ENCODE measurements at regions not wholly inside any gene's neighbourhood (a gene's known extent, or its start where the extent isn't known, plus 50 kb on each side); places are given as distances from the start of the nearest gene placed in this dataset.

- CTCF ChIA-PET: no interaction called here
- TF ChIP-seq, protein P1, sequence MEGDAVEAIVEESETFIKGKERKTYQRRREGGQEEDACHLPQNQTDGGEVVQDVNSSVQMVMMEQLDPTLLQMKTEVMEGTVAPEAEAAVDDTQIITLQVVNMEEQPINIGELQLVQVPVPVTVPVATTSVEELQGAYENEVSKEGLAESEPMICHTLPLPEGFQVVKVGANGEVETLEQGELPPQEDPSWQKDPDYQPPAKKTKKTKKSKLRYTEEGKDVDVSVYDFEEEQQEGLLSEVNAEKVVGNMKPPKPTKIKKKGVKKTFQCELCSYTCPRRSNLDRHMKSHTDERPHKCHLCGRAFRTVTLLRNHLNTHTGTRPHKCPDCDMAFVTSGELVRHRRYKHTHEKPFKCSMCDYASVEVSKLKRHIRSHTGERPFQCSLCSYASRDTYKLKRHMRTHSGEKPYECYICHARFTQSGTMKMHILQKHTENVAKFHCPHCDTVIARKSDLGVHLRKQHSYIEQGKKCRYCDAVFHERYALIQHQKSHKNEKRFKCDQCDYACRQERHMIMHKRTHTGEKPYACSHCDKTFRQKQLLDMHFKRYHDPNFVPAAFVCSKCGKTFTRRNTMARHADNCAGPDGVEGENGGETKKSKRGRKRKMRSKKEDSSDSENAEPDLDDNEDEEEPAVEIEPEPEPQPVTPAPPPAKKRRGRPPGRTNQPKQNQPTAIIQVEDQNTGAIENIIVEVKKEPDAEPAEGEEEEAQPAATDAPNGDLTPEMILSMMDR (IDR thresholded peaks at IDR 0.05; ENCODE audit: unreplicated experiment): no peak
- Mint-ChIP-seq H3K9me3 (ENCODE audit: unreplicated experiment) (no peaks in the 10 kb centered on the region), H3K4me3 (ENCODE audit: unreplicated experiment) (no peak overlapping the region), H3K36me3 (ENCODE audit: insufficient read depth, unreplicated experiment) (no peaks in the 10 kb centered on the region), H3K27ac (ENCODE audit: low read depth, unreplicated experiment) (no peak overlapping the region), H3K4me1 (ENCODE audit: insufficient read depth, unreplicated experiment) (no peaks in the 10 kb centered on the region), H3K27me3 (ENCODE audit: insufficient read depth, unreplicated experiment) (no peaks in the 10 kb centered on the region)
- BruUV-seq (replicated peaks): no TSS peak
- POLR2A ChIA-PET: no interaction called here
- intact Hi-C loops (cut with micrococcal nuclease): no loop called here
- DNase-seq (ENCODE audit: unreplicated experiment): no peak
These were observed 95.5 kb upstream of the MSX1 start for GRCh38 chr4:4763822-4764557.

DNA sequence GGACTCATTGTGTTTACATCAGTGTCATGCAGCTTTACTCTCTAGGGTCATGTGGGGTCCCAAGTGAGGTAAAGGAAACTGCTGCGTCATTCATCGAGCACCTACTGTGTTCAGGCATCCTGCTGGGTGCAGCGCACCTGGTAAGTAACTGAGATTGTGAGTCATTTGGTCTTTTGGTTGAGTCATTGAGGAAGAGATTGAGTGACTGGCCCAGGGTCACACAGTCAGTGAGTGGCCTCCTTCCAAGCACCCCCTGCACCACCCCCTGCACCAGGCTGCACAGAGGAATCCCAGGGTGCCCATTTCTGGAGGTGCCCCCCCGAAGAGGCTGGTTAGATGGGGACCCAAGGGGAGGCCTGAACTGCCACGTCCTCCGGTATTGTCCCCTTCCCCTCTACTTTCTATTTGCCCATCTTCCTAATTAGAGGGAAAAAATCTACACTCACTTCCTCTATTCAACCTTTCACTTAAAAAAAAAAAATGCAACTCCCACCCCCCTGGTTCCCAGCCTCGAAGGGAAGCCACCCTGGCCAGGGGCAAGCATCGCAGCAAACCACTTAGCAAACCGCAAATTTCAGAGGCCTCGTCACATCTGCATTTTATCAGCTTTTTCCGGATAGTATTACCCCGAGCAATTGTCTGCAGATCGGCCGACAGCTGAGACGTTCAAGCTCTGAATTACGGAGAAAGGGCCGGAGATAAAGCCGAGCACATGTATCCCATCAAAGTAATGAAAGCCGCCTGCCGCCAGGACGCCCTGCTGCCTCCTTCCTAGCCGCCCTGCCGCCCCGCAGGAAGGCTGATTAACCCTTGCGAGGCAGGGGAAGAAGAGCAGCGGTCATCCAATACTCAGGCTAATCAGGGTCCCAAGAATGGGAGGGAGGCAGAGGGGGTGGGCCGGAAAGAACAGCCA, 96.3 kb upstream of the MSX1 start:
- Mint-ChIP-seq H3K4me1 (ENCODE audit: insufficient read depth, unreplicated experiment) (no peaks in the 10 kb centered on the region), H3K4me3 (ENCODE audit: unreplicated experiment) (no peak overlapping the region), H3K9me3 (ENCODE audit: unreplicated experiment) (no peaks in the 10 kb centered on the region), H3K27me3 (ENCODE audit: insufficient read depth, unreplicated experiment) (no peaks in the 10 kb centered on the region), H3K27ac (ENCODE audit: low read depth, unreplicated experiment) (peak overlapping the region; percentile 31), H3K36me3 (ENCODE audit: insufficient read depth, unreplicated experiment) (no peaks in the 10 kb centered on the region)
- peak; percentile 65 for DNase-seq (ENCODE audit: unreplicated experiment)
- CTCF ChIA-PET: no interaction called here
- BruUV-seq (replicated peaks): no TSS peak
- TF ChIP-seq, protein P1 (IDR thresholded peaks at IDR 0.05; ENCODE audit: unreplicated experiment): no peak
- intact Hi-C loops (cut with micrococcal nuclease): no loop called here
- POLR2A ChIA-PET: no interaction called here

- intact Hi-C loops (cut with micrococcal nuclease): no loop called here
- no peaks in the 10 kb centered on the region for H3K36me3 Mint-ChIP-seq (ENCODE audit: insufficient read depth, unreplicated experiment)
- H3K4me1 Mint-ChIP-seq (ENCODE audit: insufficient read depth, unreplicated experiment): no peaks in the 10 kb centered on the region
- H3K9me3 Mint-ChIP-seq (ENCODE audit: unreplicated experiment): no peaks in the 10 kb centered on the region
- POLR2A ChIA-PET: no interaction called here
- H3K27me3 Mint-ChIP-seq (ENCODE audit: insufficient read depth, unreplicated experiment): no peaks in the 10 kb centered on the region
- no TSS peak for BruUV-seq (replicated peaks)
- TF ChIP-seq, protein P1 (IDR thresholded peaks at IDR 0.05; ENCODE audit: unreplicated experiment): no peak
- no peak overlapping the region for H3K4me3 Mint-ChIP-seq (ENCODE audit: unreplicated experiment)
- DNase-seq (ENCODE audit: unreplicated experiment): no peak
- H3K27ac Mint-ChIP-seq (ENCODE audit: low read depth, unreplicated experiment): no peak overlapping the region
- CTCF ChIA-PET: interaction anchor here (0.6 kb wide), 1 partner anchor 9 kb away, joined by 3 read pairs; no protein-coding TSS in a partner anchor
These were observed 97.2 kb upstream of the MSX1 start for GRCh38 chr4:4762300-4762699.

All from MCF 10A (cell line).